ENCODE measurements at regions not wholly inside any gene's neighbourhood (a gene's known extent, or its start where the extent isn't known, plus 50 kb on each side); places are given as distances from the start of the nearest gene placed in this dataset.

GRCh38 chr5:12467799-12468198 is 563.6 kb upstream of the CTNND2 start:
- DNase-seq = no peak

GRCh38 chr5:12460493-12461261 is 556.4 kb upstream of the CTNND2 start:
- no peak for DNase-seq

- DNase-seq = no peak
Observed at GRCh38 chr5:12459326-12459725, 555.1 kb upstream of the CTNND2 start.

GRCh38 chr5:12419075-12419474 is 514.8 kb upstream of the CTNND2 start:
- no peak for DNase-seq

GRCh38 chr5:12413585-12413984 is 509.3 kb upstream of the CTNND2 start:
- no peak for DNase-seq

- no peak for DNase-seq
Observed at GRCh38 chr5:12413075-12413474, 508.8 kb upstream of the CTNND2 start.

DNA sequence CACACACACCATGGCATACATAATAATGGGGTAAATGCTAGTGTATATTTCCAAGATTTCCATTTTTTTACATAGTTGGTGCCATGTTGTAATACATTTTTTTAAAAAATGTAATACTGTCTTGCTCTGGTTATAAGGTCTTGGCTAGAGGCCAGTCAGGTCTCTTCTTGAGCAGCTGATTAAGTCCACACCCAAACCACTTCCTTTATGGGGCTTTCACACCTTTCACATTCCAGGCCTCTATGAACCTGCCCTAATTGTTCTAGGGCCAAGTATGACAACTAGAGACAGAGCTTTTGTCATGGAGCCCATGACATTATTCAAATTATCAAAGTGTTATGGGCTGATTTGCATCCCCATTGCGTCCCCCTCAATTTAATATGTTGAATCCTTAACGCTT is 495.6 kb upstream of the CTNND2 start:
- no peak for DNase-seq

DNA sequence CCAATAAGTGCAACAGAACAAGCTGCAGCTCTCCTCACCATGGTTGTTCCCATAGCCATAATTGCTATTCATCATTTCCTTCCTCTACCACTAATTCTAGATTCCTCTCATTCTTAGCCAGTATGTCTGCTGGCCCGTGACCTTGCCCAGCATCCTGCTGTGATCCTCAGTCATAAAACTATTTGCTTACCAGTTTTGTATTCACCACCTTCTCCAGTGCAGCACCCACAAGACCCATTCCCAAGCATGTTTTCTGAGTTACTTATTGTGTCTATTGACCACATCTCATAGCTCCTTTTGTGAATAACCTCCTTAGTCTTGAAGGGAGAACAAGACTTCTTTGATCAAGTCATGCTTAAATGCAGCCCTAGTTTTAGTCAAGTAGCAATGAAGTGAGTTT is 488.0 kb upstream of the CTNND2 start:
- DNase-seq = no peak

GRCh38 chr5:12385095-12385494 is 480.8 kb upstream of the CTNND2 start:
- DNase-seq = no peak

DNA sequence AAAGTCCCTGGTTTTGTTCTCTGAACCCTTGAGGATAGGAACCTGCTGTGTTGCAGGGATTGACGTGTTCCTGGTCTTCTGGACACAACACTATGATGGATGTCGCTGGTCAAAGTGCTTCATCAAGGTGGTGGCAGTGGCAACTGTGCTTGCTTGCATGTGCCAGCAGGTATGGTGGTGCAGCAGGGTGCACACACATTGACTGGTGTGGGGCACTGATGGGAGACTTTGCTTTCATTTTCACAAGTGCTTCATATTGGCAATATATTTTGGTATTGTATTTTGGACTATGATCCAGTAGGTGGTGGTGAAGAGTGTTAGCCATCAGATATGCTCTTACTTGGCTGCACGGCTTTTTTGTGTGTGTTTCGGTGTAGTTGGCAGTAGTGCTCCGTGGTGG is 479.8 kb upstream of the CTNND2 start:
- DNase-seq = no peak

DNA sequence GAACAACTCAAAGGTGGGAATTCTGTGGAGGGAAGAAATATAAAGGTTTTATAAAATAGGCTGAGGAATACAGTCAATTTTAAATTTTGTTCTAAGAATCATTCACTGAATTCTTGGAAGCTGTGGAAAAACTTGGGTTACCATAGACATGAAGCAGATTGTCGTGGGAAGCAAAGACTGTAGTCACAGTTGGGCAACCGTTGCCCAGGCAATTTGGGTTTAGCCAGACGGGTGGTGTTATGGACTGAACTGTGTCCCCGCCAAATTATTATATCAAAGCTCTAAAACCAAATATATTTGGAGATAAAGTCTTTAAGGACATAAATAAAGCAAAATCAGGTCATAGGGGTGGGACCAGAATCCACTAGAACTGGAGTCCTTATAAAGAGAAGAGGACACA is 463.7 kb upstream of the CTNND2 start:
- DNase-seq = no peak

DNA sequence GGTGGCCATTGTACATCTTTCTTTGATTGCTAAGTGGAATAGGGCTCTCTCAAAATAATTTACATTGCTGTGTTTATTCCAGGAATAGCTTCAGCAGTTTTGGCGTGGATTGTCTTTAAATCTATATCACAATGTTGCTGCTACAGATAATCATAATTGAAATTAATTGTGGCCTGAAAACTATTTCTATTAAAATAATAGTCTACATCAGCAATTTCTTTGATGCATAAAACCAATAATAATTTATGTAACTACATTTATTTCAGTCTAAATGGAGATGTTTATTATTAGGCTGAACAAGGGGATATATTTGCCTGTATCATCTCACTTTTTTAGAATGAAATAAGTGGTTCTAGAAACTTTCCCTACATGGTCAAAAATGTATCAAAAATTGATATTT is 456.0 kb upstream of the CTNND2 start:
- DNase-seq = no peak

- DNase-seq = no peak
Observed at GRCh38 chr5:12358371-12359090, 454.3 kb upstream of the CTNND2 start.

DNA sequence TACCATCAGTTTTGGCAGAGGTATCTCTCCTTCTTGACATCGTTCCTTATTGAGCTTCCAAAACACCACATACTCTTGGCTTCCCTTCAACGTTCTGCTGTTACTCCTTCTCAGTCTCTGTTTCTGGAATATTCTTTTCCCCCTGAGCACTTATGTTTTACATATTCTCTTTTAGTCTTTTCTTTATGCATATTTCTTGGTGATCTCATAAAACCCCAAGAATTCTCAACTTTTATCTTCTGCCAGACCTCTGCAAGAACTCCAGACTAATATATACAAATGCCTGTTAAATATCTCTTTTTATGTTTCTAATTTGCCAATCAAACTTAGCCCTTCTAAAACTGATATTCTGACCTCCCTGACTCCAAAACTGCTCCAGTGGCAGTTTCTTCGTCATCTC is 453.4 kb upstream of the CTNND2 start:
- DNase-seq = no peak

DNA sequence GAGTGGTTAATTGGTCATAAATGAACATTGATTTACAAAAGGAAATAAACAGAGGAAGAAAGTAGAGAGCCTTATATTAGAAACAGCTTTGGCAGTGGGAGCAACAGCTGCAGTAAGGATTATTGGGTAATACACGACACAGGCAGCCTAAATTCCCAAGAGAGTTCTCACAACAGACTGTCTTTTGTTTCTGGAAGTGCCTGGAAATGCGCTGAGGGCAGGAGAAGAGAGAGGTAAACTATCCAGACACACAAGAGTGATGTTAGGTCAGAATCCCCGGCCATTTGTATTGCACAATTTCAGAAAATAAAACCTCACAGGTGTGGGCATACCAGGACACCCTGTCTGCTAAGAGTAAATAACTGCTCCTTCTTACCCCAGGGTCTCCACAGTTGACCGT is 450.4 kb upstream of the CTNND2 start:
- no peak for DNase-seq

- DNase-seq = no peak
Observed at GRCh38 chr5:12343558-12343957, 439.3 kb upstream of the CTNND2 start.

GRCh38 chr5:12335938-12336337 is 431.7 kb upstream of the CTNND2 start:
- DNase-seq = no peak

DNA sequence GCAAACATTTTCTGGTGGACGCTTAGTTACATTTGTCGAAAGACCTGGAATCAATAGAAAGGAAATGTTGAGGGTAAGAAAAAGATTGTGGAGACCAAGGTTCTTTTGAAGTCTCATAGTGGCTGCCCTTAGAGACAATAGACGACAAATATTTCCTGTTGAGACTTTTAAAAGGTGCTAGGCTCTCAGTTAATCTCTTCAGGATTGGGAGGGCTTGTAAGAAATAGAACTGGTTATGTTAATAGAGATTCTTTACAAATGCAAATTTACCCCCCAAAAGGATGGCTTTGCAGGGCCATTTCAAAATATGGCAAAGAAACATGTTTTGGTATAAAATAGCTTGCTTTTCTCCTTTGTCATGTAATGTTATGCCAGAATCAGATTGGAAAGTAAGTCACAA is 428.2 kb upstream of the CTNND2 start:
- DNase-seq = no peak

DNA sequence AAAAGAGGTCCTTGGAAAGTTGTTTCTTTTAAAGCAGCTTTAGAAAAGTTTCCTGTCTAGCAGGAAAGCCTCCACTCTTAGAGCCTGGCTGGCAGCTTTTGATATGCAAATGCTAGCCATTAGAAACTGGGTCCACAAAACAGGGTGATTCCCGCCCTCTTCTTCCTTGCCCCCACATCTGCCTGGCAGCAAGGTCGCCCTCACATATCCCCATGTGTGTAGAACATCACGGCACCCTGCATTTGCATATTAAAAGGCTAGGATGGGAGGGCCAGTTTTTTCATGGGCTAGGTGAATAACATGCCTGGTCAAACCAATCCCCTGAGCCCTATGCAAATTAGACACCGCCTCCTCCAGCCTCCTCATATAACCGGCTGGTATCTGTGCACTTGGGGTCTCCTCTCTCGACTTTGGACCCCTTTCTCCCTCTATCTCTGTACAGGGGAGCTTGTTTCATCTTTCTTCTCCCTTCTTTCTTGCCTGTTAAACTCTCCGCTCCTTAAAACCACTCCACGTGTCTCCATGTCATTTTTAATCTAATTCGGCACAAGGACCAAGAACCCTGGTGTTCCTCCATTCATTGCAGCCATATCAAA is 426.8 kb upstream of the CTNND2 start:
- no peak for DNase-seq

GRCh38 chr5:12330381-12330780 is 426.1 kb upstream of the CTNND2 start:
- no peak for DNase-seq

- no peak for DNase-seq
Observed at GRCh38 chr5:12323637-12324229, 419.5 kb upstream of the CTNND2 start.

DNA sequence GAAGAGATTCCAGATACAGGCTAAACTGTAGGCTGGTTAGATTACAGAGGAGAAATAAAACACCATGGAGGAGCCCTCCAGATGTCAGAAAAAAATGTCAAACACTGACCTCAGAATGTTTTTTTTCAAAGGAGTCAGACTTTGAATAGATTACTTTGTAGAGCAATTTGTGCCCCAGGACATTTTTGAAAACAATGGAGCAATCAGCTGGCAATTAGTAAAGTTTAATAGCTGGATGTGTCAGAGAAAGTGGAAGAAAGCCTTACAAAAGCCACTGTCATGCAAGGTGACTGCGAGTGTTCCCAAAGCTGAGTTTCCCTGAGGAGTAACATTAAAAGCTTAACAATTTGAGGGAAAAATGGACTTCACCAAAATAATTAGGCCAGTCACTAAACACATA is 417.8 kb upstream of the CTNND2 start:
- DNase-seq = no peak

DNA sequence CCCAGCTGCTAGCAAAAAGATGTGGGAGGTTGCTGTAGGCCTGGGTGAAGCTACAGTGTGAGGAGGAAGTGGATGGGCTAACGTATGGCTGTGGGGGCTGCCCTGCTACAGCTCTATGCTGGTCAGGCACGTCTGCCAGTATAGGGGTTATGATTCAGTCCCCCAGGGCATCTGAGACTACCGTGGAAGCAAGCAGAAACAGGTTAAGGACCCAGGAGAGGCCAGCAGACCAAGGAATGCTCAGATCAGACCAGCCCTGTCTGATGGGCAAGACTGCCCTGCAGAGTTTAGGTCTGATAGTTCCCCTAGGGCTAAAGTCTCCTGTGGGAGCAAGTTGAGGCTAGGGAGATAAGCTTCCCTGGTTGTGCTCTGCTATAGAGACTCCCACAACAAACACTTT is 416.1 kb upstream of the CTNND2 start:
- DNase-seq = no peak

DNA sequence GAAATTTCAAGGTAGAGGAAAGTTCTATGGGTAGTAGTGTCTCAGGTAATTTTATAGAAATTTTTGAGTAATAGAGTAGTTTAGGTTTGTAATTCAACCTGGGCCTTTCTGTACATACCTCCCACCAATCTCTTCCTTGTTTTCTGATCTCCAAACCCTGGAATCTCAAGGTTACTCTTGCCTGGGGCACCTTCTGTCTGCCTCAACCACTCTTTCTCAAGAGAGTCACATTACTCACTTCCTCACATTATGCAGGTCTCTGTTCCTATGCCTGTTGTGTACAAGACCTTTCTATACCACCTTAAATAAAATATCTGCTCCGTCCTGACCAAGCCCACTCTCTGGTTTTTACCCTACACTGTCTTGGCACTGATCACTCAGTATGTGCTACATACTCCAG is 412.6 kb upstream of the CTNND2 start:
- DNase-seq = no peak

All from activated CD4-positive, alpha-beta T cell treated with anti-CD3 and anti-CD28 coated beads, Interleukin-2, Interleukin-6, amounts not matched to agents 100 ng/mL and 50 ng/mL, durations not matched to agents 16 hours and 8 hours (primary cell).